ENCODE measurements at regions not wholly inside any gene's neighbourhood (a gene's known extent, or its start where the extent isn't known, plus 50 kb on each side); places are given as distances from the start of the nearest gene placed in this dataset.

- TF ChIP-seq CTCF (IDR thresholded peaks at IDR 0.05; ENCODE audit: insufficient read depth, low read length): no peak
- no peak for TF ChIP-seq GABPA (IDR thresholded peaks at IDR 0.05; ENCODE audit: low read depth)
- no peak for TF ChIP-seq REST (IDR thresholded peaks at IDR 0.05; ENCODE audit: insufficient replicate concordance, low read depth)
- no peak for TF ChIP-seq POLR2AphosphoS5 (IDR thresholded peaks at IDR 0.05; ENCODE audit: low read depth)
- TF ChIP-seq SPI1 (IDR thresholded peaks at IDR 0.05; ENCODE audit: borderline replicate concordance, low read depth): no peak
Observed at GRCh38 chr7:115864082-115864481, 166.5 kb downstream of the TFEC start.

Measured in HL-60 (cell line).